Gastrocnemius medialis (tissue), 4 donors: ENCODE measurements at regions not wholly inside any gene's neighbourhood (a gene's known extent, or its start where the extent isn't known, plus 50 kb on each side); places are given as distances from the start of the nearest gene placed in this dataset.

Source experiments
- ATAC-seq, 2 donors: fragments of 150-250 bp; one replicate each; pipeline ENCODE4 v1.9.1; 2016
- DNase-seq, 2 donors: peaks; one replicate each; pipeline ENCODE4 v3.0.0-alpha.2; 2019
- H3K27ac ChIP-seq, 4 donors: fragments of 200-600 bp; sonication (generic); 1 replicate in 1 of 4; 2 replicates in 3 of 4; pipeline ENCODE4 v1.5.1; 2016 to 2018; ENCODE audit warnings: mild to moderate bottlenecking in 2 of 4, moderate library complexity in 1 of 4
- H3K27me3 ChIP-seq, 3 donors: fragments of 200-600 bp; sonication (generic) in 2 of 3; 1 replicate in 1 of 3; 2 replicates in 2 of 3; pipeline versions ENCODE4 v1.5.1 to v1.6.0; 2016 to 2019; ENCODE audit warnings: mild to moderate bottlenecking in 1 of 3, moderate library complexity in 1 of 3
- H3K36me3 ChIP-seq, 2 donors: fragments of 200-600 bp; sonication (generic) in 1 of 2; one replicate each; pipeline ENCODE4 v1.5.1; 2017 to 2018
- H3K4me1 ChIP-seq, 2 donors: fragments of 200-600 bp; sonication (generic) in 1 of 2; one replicate each; pipeline ENCODE4 v1.5.1; 2016 to 2017; ENCODE audit warnings: mild to moderate bottlenecking in 2 of 2
- H3K4me3 ChIP-seq, 4 donors: fragments of 200-600 bp; sonication (generic) in 3 of 4; 1 replicate in 1 of 4; 2 replicates in 3 of 4; pipeline ENCODE4 v1.5.1; 2016 to 2019; ENCODE audit warnings: mild to moderate bottlenecking in 2 of 4
- H3K9me3 ChIP-seq, 3 donors: fragments of 200-600 bp; sonication (generic) in 2 of 3; 1 replicate in 1 of 3; 2 replicates in 2 of 3; pipeline ENCODE4 v1.5.1; 2016 to 2019
- CTCF ChIP-seq, 5 experiments: fragments of 450-650 bp in 3 of 5; fragments of 200-600 bp in 2 of 5; sonication (generic) in 2 of 5; IDR thresholded peaks in 4 of 5; conservative IDR thresholded peaks in 1 of 5; 1 replicate in 4 of 5; 2 replicates in 1 of 5; pipeline ENCODE4 v1.5.1; 2016 to 2019; ENCODE audit warnings: antibody characterized with exemption in 5 of 5, mild to moderate bottlenecking in 3 of 5, moderate library complexity in 3 of 5
- POLR2A ChIP-seq, 2 donors: fragments of 450-650 bp; IDR thresholded peaks; one replicate each; pipeline ENCODE4 v1.6.1; 2017; ENCODE audit warnings: antibody characterized with exemption in 2 of 2, mild to moderate bottlenecking in 2 of 2, moderate library complexity in 2 of 2
- in situ Hi-C, 4 donors: fragments of 200-750 bp; cut with MboI; loops; one replicate each; pipeline versions ENCODE4 v1.15.0 to v1.8.0; 2017; ENCODE audit warnings: low sequenced_read_pairs in 4 of 4
- intact Hi-C: fragments of 100-400 bp; cut with DNase I; formaldehyde crosslinking; loops from one replicate; pipeline ENCODE4 v1.15.1; 2023; ENCODE audit warnings: low total_unique reads

GRCh38 chr6:25132934-25133333 lies 146.2 kb upstream of the CARMIL1 start:
- intact Hi-C loops = loop anchor here (10.0 kb wide), 1 partner anchor 62 kb away; no protein-coding TSS in a partner anchor
- no peak for DNase-seq
- Histone ChIP-seq H3K4me3 (no peak overlapping the region), H3K36me3 (no peaks in the 10 kb centered on the region), H3K27ac (peak overlapping the region in 2 of 4 donors; percentile 11 to 40), H3K4me1 (peaks cover 6 to 16% of the 10 kb centered on the region in 2 donors), H3K27me3 (no peaks in the 10 kb centered on the region), H3K9me3 (no peaks in the 10 kb centered on the region)
- in situ Hi-C loops = no loop called here
- no peak for ATAC-seq
- TF ChIP-seq CTCF (IDR thresholded peaks at IDR 0.05 in 4 of 5, conservative IDR thresholded peaks at IDR 0.05 in 1 of 5) (no peak), POLR2A (IDR thresholded peaks at IDR 0.05) (no peak)

- in situ Hi-C loops (no loop called here), intact Hi-C loops (loop anchor here (10.0 kb wide), 1 partner anchor 61 kb away; no protein-coding TSS in a partner anchor)
- Histone ChIP-seq H3K4me3 (no peak overlapping the region), H3K36me3 (no peaks in the 10 kb centered on the region), H3K4me1 (peaks cover 6 to 16% of the 10 kb centered on the region in 2 donors), H3K27me3 (no peaks in the 10 kb centered on the region), H3K27ac (peak overlapping the region in 3 of 4 donors; percentile 5 to 11 (median 7)), H3K9me3 (no peaks in the 10 kb centered on the region)
- TF ChIP-seq POLR2A (IDR thresholded peaks at IDR 0.05) = no peak
- TF ChIP-seq CTCF (IDR thresholded peaks at IDR 0.05 in 4 of 5, conservative IDR thresholded peaks at IDR 0.05 in 1 of 5) = no peak
- ATAC-seq (no peak), DNase-seq (no peak)
Measured at GRCh38 chr6:25133568-25133967, 145.6 kb upstream of the CARMIL1 start.

GRCh38 chr6:25136854-25137253 lies 142.3 kb upstream of the CARMIL1 start:
- no peak for DNase-seq

GRCh38 chr6:25137480-25137879 lies 141.7 kb upstream of the CARMIL1 start:
- in situ Hi-C loops = no loop called here
- intact Hi-C loops = loop anchor here (10.0 kb wide), 1 partner anchor 57 kb away; no protein-coding TSS in a partner anchor
- ATAC-seq = no peak

More at GRCh38 chr6:25136854-25137253, 142.3 kb upstream of the CARMIL1 start:
- in situ Hi-C loops (no loop called here), intact Hi-C loops (loop anchor here (10.0 kb wide), 1 partner anchor 58 kb away; no protein-coding TSS in a partner anchor)
- Histone ChIP-seq H3K4me3 (peak overlapping the region; percentile 43 to 69 (median 56)), H3K4me1 (peaks cover 9 to 13% of the 10 kb centered on the region in 2 donors), H3K27me3 (no peaks in the 10 kb centered on the region), H3K9me3 (no peaks in the 10 kb centered on the region), H3K36me3 (no peaks in the 10 kb centered on the region), H3K27ac (peak overlapping the region; percentile 77 to 82 (median 79))
- TF ChIP-seq POLR2A (IDR thresholded peaks at IDR 0.05) (no peak), CTCF (IDR thresholded peaks at IDR 0.05 in 4 of 5, conservative IDR thresholded peaks at IDR 0.05 in 1 of 5) (no peak)
- peak; percentile 34 to 46 for ATAC-seq

More at GRCh38 chr6:25137480-25137879, 141.7 kb upstream of the CARMIL1 start:
- TF ChIP-seq POLR2A (IDR thresholded peaks at IDR 0.05) (no peak), CTCF (IDR thresholded peaks at IDR 0.05 in 4 of 5, conservative IDR thresholded peaks at IDR 0.05 in 1 of 5) (no peak)
- no peak for DNase-seq
- Histone ChIP-seq H3K4me1 (peaks cover 9 to 13% of the 10 kb centered on the region in 2 donors), H3K4me3 (peak overlapping the region; percentile 43 to 69 (median 56)), H3K27ac (peak overlapping the region; percentile 77 to 82 (median 79)), H3K9me3 (no peaks in the 10 kb centered on the region), H3K36me3 (no peaks in the 10 kb centered on the region), H3K27me3 (no peaks in the 10 kb centered on the region)
